ENCODE measurements at regions not wholly inside any gene's neighbourhood (a gene's known extent, or its start where the extent isn't known, plus 50 kb on each side); places are given as distances from the start of the nearest gene placed in this dataset.

DNA sequence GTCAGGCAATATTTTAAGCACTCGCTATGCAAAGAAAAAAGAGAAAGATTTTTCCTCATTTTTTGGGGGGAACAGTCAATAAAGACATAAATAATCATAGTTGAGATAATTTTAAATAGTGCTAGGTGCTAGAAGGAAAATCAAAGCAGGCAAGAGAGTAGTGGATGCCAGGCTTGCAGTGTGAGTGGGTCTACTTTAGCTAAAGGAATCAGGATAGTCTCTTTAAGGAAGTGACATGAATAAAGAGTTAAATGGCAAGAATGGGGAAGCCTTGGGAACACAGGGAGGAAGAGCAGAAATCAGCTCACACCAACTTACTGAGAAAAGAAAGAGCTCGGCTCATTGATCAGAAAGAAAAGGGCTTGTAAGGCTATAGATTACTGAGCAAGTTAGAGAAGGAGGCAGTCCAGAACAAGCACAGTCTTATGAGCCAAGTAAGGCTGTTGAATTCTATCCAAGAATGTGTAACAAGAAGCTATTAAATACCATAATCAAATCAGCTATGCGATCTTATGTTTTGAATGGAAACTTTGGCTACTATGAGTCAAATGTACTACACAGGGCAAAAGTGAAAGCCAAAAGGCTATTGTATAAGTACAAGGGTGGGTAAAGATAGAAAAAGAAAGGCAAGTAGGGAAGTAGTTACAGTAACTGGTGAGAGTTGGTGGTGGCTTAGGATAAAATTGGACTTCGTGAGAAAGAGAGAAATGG is 833.8 kb upstream of the PIK3C3 start:
- Mint-ChIP-seq H3K4me1 (no peaks in the 10 kb centered on the region), H3K4me3 (no peak overlapping the region), H3K27ac (no peak overlapping the region), H3K36me3 (no peaks in the 10 kb centered on the region), H3K9me3 (peaks cover 10 to 16% of the 10 kb centered on the region in 2 donors), H3K27me3 (ENCODE audit: low read depth in 2 of 2) (no peaks in the 10 kb centered on the region)
- no peak overlapping the region for H3K27ac ChIP-seq (ENCODE audit: low read length)
- no peaks in the 10 kb centered on the region for H3K9me3 ChIP-seq (ENCODE audit: control insufficient read depth, insufficient read depth, low read length)
- WGBS (ENCODE audit: insufficient coverage), result 92% methylated on average over 4 of the region's 4 CpGs
- no peak for ATAC-seq
- H3K4me1 ChIP-seq (ENCODE audit: control insufficient read depth, insufficient read depth, low read length), result no peaks in the 10 kb centered on the region
- no peaks in the 10 kb centered on the region for H3K27me3 ChIP-seq (ENCODE audit: control insufficient read depth, insufficient read depth, low read length)
- H3K36me3 ChIP-seq (ENCODE audit: control insufficient read depth, insufficient read depth, low read length), result no peaks in the 10 kb centered on the region
- TF ChIP-seq, protein P1, sequence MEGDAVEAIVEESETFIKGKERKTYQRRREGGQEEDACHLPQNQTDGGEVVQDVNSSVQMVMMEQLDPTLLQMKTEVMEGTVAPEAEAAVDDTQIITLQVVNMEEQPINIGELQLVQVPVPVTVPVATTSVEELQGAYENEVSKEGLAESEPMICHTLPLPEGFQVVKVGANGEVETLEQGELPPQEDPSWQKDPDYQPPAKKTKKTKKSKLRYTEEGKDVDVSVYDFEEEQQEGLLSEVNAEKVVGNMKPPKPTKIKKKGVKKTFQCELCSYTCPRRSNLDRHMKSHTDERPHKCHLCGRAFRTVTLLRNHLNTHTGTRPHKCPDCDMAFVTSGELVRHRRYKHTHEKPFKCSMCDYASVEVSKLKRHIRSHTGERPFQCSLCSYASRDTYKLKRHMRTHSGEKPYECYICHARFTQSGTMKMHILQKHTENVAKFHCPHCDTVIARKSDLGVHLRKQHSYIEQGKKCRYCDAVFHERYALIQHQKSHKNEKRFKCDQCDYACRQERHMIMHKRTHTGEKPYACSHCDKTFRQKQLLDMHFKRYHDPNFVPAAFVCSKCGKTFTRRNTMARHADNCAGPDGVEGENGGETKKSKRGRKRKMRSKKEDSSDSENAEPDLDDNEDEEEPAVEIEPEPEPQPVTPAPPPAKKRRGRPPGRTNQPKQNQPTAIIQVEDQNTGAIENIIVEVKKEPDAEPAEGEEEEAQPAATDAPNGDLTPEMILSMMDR (IDR thresholded peaks at IDR 0.05), result no peak
- intact Hi-C loops (cut with micrococcal nuclease), result no loop called here
- DNase-seq, result no peak
- H3K4me3 ChIP-seq (ENCODE audit: low read length), result no peak overlapping the region

DNA sequence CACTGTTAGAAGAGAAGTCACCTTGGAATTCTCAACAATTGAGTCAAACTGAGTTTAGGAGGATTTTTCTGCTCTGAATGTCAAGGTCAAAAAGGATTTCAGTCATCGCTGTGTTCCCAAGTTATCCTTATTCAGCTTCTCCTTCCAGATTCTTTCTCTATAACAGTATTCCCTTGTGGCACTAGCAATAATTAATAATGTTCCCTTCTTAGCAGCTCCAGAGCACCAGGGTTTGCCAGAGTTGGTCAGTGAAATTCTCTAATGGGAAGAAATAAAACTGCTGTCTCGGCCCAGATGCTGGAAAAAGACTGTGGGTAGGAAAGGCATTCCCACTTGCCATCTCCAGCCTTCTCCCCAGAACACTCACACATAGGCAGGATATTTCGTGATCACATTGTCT is 836.0 kb upstream of the PIK3C3 start:
- Mint-ChIP-seq H3K4me1 (no peaks in the 10 kb centered on the region), H3K27me3 (ENCODE audit: low read depth in 2 of 2) (no peaks in the 10 kb centered on the region), H3K36me3 (no peaks in the 10 kb centered on the region), H3K27ac (no peak overlapping the region), H3K4me3 (no peak overlapping the region), H3K9me3 (peaks cover 12 to 18% of the 10 kb centered on the region in 2 donors)
- H3K27me3 ChIP-seq (ENCODE audit: control insufficient read depth, insufficient read depth, low read length), result no peaks in the 10 kb centered on the region
- no peaks in the 10 kb centered on the region for H3K4me1 ChIP-seq (ENCODE audit: control insufficient read depth, insufficient read depth, low read length)
- H3K4me3 ChIP-seq (ENCODE audit: low read length), result no peak overlapping the region
- no peak overlapping the region for H3K27ac ChIP-seq (ENCODE audit: low read length)
- TF ChIP-seq, protein P1 (IDR thresholded peaks at IDR 0.05), result no peak
- intact Hi-C loops (cut with micrococcal nuclease), result no loop called here
- H3K36me3 ChIP-seq (ENCODE audit: control insufficient read depth, insufficient read depth, low read length), result no peaks in the 10 kb centered on the region
- DNase-seq (no peak), ATAC-seq (no peak)
- no peaks in the 10 kb centered on the region for H3K9me3 ChIP-seq (ENCODE audit: control insufficient read depth, insufficient read depth, low read length)
- WGBS (ENCODE audit: insufficient coverage), result 75% methylated on average over 3 of the region's 3 CpGs

DNA sequence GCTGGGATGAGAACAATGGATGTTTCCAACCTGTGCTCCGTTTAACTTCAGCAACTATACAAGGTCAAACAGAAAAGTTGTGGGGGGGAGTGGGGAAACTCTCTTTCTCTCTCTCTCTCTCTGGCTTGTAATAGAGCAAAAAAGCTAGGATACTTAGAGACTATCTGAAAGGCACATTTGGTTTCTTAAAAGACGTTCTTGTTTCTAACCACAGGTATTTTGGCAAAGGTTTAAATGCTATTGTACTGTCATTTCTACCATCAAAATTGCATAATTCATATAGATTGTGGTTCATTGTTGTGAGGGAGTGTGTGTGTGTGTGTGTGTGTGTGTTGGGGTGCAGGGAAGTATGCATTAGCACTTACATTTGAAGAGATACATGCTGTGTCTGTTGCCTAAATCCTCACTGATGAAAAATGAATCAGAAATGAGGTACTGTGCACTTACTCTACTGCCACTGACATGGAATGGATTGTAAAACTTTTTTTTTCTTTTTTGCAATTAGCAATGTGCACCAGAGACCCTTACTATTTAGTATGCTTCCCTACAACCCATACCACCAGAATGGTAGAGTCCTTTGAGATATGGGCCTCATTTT is 841.0 kb upstream of the PIK3C3 start:
- intact Hi-C loops (cut with micrococcal nuclease), result no loop called here
- DNase-seq, result no peak
- WGBS (ENCODE audit: insufficient coverage), result no CpG with 5 or more reads among the region's 2 CpGs
- no peak for ATAC-seq
- no peak overlapping the region for H3K27ac Mint-ChIP-seq
- peaks cover 3% of the 10 kb centered on the region for H3K9me3 ChIP-seq (ENCODE audit: control insufficient read depth, insufficient read depth, low read length)
- no peaks in the 10 kb centered on the region for H3K4me1 ChIP-seq (ENCODE audit: control insufficient read depth, insufficient read depth, low read length)
- peaks cover 23 to 35% of the 10 kb centered on the region in 2 donors for H3K9me3 Mint-ChIP-seq
- H3K27me3 Mint-ChIP-seq (ENCODE audit: low read depth in 2 of 2), result no peaks in the 10 kb centered on the region
- TF ChIP-seq, protein P1 (IDR thresholded peaks at IDR 0.05), result no peak
- no peak overlapping the region for H3K4me3 ChIP-seq (ENCODE audit: low read length)
- H3K4me3 Mint-ChIP-seq, result no peak overlapping the region
- no peak overlapping the region for H3K27ac ChIP-seq (ENCODE audit: low read length)
- no peaks in the 10 kb centered on the region for H3K27me3 ChIP-seq (ENCODE audit: control insufficient read depth, insufficient read depth, low read length)
- peaks cover 12% of the 10 kb centered on the region for H3K36me3 Mint-ChIP-seq
- no peaks in the 10 kb centered on the region for H3K4me1 Mint-ChIP-seq
- H3K36me3 ChIP-seq (ENCODE audit: control insufficient read depth, insufficient read depth, low read length), result no peaks in the 10 kb centered on the region

DNA sequence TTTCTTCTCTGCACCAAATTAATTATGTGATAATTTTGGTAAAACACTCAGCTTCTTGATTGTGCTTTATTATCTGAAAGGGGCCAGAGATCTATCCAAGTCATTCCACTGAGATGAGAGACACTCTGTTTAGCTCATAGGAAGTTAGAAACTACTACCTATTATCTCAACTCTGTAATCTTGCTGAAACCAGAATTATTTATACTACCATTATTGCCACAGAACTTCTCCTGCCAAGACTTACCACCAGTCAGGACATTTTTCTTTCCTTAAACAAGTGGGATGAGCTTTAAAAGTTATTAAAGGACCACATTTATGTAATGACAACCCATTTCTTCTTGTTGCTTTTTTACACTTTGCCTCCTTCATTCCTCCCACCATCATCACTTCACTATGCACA is 855.6 kb upstream of the PIK3C3 start:
- Histone ChIP-seq H3K27me3 (ENCODE audit: control insufficient read depth, insufficient read depth, low read length) (no peaks in the 10 kb centered on the region), H3K9me3 (ENCODE audit: control insufficient read depth, insufficient read depth, low read length) (no peaks in the 10 kb centered on the region), H3K4me1 (ENCODE audit: control insufficient read depth, insufficient read depth, low read length) (no peaks in the 10 kb centered on the region), H3K36me3 (ENCODE audit: control insufficient read depth, insufficient read depth, low read length) (no peaks in the 10 kb centered on the region), H3K4me3 (ENCODE audit: low read length) (no peak overlapping the region), H3K27ac (ENCODE audit: low read length) (no peak overlapping the region)
- Mint-ChIP-seq H3K27me3 (ENCODE audit: low read depth in 2 of 2) (no peaks in the 10 kb centered on the region), H3K4me3 (no peak overlapping the region), H3K27ac (no peak overlapping the region), H3K36me3 (peaks cover 5% of the 10 kb centered on the region), H3K4me1 (no peaks in the 10 kb centered on the region), H3K9me3 (peaks cover 15 to 22% of the 10 kb centered on the region in 2 donors)
- TF ChIP-seq, protein P1 (IDR thresholded peaks at IDR 0.05), result no peak
- intact Hi-C loops (cut with micrococcal nuclease), result no loop called here
- DNase-seq (no peak), ATAC-seq (no peak)
